ENCODE measurements at regions not wholly inside any gene's neighbourhood (a gene's known extent, or its start where the extent isn't known, plus 50 kb on each side); places are given as distances from the start of the nearest gene placed in this dataset.

DNA sequence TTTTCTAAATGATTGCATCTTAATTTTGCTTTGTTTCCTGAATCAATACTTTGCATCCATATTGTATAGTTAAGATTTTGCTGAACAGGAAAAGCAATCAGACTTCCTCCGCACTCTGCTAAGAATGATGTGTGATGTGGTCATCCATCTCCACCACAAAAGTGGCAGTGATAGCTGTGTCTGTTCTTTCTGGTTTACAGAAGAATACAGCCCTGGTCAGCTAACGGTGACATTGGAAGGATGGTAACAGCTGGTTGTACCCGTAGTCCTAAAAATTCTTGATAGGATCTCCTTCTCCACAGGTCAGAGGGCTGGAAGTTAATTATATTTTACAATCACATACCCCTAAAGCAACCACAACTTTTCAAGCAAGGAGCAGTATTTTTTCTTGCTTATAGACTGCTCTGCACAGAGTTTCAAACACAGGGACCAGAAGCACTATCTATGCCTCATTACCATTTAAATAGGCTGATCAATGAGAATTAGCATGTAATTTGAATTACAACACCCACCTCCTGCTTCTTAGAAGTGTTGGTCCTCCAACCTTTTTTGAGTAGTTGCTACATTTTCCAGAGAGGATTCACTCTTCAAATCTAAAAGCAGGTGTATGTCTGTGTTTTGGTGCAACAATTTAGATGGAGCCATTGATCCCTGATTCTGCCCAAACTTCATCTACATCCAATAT lies 1191.9 kb upstream of the NUDT12 start:
- DNase-seq, result no peak

DNA sequence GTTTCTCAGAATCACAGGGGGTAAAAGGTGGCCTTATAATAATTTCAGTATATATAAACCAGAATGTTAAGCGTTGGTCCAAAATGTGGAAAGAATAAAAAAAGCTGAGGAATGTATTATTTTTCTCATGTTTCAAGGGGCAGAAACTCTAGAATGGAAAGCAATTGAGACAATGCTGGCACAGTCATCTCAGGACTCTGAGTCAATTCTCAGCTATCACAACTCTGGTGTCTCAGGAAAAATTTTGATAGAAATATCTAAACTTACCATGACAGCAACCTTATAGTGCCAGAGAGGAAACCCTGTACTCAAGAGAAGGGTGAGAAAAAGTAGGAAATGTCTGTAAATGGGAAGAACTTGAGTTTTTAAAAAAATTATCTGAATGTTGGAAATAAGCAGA lies 1189.4 kb upstream of the NUDT12 start:
- DNase-seq, result no peak

GRCh38 chr5:104739905-104740304 lies 1177.3 kb upstream of the NUDT12 start:
- no peak for DNase-seq

DNA sequence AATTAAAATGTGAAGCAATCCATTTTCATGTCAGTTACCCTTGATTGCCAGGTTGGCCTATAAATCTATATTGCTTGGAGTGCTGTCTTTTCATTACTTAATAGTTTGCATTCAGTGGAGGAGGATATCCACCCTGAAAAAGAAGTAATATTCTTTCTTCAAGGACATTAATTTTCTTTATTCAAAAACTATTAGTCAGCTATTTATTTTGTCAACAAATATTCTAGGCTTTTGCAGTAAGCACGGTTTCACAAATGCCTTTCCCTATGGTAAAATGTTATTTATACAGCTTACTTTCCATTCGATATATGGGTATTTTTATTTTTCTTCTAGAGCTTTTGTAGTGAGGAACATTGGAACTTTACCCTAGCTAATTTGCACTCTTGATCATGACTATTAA lies 1176.9 kb upstream of the NUDT12 start:
- DNase-seq, result no peak

DNA sequence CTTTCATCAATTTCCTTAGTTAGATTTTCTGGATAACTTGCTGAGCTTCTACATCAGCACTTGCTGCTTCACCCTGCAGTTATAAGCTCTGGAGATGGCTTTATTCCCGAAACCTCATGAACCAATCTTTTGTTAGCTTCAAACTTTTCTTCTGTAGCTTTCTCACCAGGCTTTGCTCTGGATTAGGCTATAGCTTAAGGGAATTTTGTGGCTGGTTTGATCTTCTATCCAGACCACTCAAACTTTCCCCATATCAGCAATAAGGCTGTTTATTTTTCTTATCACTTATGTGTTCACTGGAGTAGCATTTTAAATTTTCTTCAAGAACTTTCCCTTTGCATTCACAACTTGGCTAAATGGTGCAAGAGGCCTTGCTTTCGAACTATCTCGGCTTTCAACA lies 1173.5 kb upstream of the NUDT12 start:
- DNase-seq, result no peak

DNA sequence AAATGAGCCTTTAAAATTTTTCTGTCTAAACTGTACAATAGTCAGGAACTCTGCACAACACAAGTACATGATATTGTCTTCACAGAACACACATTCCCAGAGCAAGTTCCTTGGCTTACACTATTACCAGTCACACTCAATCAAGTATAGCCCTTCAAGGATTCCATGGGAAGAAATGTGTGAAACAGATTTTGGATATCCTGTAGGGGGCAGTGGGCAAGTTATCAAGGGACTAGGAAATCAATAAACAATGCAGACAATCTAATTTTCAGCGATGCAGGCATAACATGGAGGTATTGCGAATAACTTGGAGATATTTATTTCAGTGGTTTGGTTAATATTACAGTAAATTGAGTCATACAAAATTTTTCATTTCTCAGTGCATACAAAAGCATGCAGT lies 1171.5 kb upstream of the NUDT12 start:
- DNase-seq, result no peak

DNA sequence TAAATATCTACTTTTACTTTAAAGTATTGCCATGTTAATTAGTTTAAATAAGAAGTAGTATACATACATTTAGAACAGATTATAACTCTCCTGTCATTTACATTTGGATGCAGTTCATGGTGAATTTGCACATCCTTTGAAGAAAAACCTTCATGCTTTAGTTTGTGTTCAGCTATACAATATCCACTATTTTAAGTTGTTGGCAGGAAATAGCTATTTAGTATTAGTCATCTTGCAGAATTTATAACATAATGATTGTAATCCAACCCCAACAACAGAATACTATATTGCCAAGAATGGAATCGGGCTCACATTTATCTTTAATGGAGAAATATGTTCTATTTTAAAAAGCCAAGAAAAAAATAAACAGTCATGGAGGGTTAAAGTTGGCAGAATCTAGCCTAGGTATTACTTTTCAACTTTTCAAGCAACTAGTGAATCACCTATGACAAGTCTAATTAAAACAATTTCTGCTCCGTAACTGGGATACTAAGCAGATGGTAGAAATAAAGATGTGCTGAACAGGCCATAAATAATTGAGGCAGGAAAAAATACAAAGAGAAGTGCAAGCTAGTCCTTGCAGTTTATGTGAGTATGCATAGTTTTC lies 1170.6 kb upstream of the NUDT12 start:
- DNase-seq, result no peak

GRCh38 chr5:104731331-104731730 lies 1168.7 kb upstream of the NUDT12 start:
- no peak for DNase-seq

GRCh38 chr5:104708027-104708426 lies 1145.4 kb upstream of the NUDT12 start:
- DNase-seq, result no peak

DNA sequence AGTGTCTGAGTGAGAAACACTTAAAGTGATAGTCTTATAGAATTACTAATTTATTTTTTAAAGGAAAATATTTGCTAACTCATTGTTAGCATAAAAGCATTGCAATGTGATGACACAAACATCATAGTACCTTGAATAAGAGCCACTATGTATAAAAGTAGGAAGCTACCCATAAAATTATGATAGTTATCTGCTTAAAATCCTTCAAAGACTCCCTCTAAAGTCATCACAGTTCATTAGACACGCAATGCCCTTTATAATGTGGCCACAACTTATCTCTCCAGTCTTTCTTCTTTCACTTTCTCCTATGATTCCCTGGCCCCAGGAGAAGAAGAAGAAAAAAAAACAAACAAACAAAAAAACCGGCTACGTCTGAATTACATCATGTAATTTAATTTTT lies 1144.0 kb upstream of the NUDT12 start:
- DNase-seq, result no peak

DNA sequence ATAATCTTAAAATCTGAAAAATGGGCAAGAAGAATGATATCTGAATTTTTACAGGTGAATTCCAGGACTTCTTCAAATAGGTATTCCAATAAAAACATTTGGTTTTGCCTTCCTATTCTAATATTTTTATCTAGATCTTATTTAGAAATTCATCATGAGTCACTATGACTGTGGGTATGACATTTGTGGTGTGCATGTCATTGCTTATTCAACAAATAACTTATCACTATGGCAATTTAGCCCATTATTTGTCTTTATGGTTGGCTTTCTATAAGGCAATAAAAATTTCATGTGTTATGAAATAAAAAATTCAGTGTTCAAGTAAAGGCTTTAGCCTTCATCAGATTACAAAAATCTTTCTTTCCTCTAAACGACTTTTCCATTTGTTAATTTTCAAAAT lies 1139.6 kb upstream of the NUDT12 start:
- DNase-seq, result no peak

DNA sequence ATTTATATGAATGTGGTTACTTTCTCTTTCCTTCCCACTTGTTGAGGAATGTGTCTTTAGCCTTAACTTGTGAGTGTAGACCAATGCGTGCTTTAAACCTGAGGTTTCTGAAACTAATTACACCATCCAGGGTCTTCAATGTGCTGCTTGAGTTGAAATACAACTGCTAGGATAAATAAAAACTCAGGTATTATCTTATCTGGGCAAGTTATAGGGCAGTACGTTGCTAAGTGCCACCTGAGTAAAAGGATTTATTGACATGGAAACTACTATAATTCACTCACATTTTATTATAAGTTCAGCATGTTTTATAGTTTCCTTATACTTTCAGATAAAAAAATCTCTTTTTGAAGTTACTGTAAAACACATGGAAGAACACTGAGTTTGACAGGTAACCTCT lies 1136.8 kb upstream of the NUDT12 start:
- DNase-seq, result no peak

GRCh38 chr5:104661256-104661655 lies 1098.7 kb upstream of the NUDT12 start:
- no peak for DNase-seq

DNA sequence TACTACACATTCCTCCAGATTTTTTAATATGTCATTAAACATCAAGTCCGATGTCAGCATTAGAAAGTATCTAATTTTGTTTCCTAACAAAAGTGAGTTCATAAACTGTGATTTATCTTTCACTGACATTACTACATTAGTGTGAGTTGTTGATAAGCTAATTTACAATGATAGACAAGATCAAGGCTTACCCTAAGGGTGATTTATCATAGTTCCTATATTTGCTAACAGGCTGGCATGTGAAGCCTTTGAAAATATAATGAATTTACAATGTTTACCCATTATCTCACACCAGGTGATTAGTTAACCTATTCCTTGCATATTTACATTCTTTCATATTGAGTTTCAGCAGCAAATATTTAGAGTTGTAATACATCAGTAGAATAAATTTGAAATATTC lies 1096.9 kb upstream of the NUDT12 start:
- DNase-seq, result no peak

DNA sequence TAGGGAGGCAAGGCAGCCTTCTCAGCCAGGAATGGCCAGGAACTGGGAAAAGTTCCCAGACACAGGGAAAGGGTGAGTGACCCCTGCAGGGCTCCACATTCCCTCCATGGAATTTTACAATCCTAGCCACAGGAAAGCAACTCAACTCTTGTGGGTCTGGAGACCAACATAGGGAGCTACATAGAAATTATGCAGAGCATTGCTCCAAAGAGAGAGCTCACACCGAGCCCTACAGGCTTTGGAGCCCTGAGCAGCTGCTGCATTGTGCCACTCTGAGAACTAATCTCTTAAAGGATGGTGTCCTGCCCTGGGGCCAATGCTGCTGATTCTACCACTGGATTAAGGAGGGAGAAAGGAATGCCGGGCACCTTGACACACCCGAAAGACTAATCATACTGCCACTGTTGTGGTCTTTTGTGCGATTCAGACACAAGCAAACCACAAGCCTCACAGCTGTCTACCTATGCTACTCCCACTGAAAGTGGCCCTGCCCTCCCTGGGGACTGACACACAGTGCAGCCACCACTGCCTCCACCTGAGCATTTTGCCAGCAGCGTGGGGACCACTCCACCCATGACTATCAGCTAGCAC lies 1089.8 kb upstream of the NUDT12 start:
- no peak for DNase-seq

DNA sequence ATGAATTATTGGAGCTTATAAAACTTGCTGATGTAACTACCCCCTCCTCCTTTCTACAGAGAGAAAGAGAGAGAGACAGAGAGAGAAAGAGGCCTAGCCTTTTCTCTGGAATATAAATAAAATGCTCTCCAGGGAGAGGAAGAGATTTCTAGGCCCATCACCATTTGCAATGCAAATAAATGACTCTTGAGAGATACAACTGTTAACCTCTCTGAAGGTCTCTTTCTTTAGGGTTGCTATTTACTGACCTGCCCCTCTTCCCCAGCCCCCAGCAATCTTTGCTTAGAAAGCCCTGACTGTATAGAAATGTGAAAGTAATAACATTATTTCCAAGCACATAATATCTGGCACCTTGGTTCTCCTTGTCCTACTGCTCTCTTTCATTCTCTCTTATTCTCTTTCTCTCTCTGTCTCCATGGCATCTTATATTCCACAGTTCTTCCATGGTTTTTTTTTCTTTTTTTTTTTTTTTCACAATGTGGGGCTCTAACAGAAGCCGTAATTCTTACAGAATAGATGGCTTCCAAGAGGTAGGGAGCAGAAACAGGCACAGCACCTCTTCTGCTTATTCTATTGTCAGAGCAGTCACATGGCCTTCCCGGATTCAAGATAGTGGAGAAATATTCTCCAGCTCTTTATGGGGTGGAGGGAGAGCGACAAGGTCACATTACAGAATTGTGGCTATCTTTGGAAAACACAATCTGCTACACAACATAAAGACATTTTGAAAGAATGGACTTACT lies 1087.9 kb upstream of the NUDT12 start:
- DNase-seq, result no peak

DNA sequence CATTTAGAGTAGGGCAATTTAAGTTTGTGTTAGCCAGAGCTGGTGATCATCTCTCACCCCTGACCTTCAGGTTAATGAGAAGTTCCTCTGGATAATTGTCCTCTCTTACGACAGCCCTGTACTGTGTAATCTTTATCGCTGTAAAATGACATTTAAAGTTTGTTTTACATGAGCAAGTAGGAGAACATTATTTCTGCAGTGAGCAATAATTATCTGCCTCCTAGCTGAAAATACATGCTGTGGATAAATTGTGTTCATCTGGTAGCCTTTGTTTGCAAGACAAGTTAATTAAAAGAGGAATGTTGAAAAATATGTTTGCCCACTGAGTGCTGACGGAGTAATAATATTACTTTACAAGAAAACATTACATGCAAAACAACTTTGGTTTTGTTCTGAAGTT lies 1083.8 kb upstream of the NUDT12 start:
- DNase-seq, result peak; percentile 5

DNA sequence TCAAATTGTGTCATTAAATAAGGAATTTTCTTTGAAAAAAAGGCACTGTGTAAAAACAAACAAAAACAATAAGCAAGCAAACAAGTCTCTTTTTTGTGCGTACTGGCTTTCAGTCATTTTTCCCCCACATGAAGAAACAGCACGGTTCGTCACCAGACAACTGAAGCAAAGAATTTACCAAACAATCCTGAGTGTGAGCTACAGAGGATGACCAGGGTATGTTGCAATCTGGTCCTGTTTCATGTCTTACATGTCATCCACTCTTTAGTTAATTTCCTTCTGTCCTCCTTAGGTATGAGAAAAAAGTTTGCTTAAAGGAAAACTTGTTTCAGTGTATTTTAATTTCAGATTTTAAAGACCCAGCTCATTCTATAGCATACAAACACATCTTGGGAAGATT lies 1080.7 kb upstream of the NUDT12 start:
- no peak for DNase-seq

GRCh38 chr5:104635227-104635626 lies 1072.6 kb upstream of the NUDT12 start:
- no peak for DNase-seq

GRCh38 chr5:104628911-104629310 lies 1066.3 kb upstream of the NUDT12 start:
- no peak for DNase-seq

DNA sequence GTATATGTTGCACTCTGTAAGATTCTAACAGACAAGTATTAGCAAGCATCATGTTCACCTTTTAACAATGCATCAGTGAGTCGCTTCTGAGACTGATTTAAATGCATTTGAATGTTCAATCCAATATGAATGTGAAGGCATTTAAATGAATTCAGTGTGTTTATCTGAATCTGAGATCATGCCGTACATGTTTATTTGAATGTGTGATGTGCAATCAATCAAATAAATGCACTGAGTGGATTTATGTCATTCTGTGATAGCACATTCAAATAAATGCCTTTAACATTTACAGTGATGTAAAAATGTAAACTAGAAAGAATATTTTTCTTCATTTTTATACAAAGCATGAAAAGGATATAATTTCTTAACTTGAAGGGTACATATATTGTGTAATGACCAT lies 1063.5 kb upstream of the NUDT12 start:
- DNase-seq, result no peak

DNA sequence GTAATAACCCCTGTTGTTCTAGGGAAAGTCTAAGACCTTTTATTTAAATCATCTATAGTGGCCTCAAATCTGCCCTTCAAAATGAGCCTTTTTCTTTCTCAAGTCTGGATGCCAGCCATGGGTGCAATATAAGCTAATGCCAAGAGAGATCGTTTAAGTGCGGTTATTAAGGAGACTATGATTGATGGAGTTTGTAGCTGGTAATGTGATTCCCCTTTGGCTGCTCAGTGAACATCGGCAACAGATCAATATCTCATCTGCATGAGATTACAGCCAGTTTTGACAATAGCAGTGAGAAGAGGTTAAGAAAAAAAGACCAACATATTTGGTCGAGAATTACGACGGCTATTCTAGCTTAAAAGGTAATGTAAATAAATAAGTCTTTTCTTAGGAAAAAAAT lies 1049.4 kb upstream of the NUDT12 start:
- DNase-seq, result no peak

- DNase-seq, result no peak
These were observed 1048.7 kb upstream of the NUDT12 start for GRCh38 chr5:104611135-104611767.
